HG03378 (cell line): ENCODE measurements at regions not wholly inside any gene's neighbourhood (a gene's known extent, or its start where the extent isn't known, plus 50 kb on each side); places are given as distances from the start of the nearest gene placed in this dataset.

Experiments used
- ATAC-seq: cut with Tn5 transposase; IDR thresholded peaks from one replicate; pipeline ENCODE4 v1.9.1; 2021; ENCODE audit warnings: mild to moderate bottlenecking, moderate library complexity; ENCODE audit not compliant: unreplicated experiment

- no peak for ATAC-seq
Observed at GRCh38 chr13:99717959-99718674, 216.8 kb downstream of the TM9SF2 start.

- ATAC-seq: no peak
Observed at GRCh38 chr13:99709134-99709533, 207.9 kb downstream of the TM9SF2 start.

DNA sequence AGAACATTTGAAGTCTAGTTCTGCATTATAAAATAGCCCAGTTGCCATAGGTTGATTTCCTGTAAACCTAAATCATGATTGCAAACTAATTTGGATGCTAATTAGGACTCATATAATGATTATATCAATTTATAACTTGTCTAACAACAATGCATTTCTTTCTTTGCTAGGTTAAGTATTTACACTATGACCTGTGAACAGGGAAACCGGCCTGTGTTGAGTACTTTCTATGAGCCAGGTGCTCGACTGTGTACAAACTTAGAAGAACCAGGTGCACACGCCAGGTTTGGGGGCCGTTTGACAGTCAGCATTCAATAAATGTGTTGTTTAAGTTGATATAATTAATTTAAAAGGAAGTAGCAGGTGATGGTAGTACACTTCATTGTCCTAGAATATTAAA is 203.1 kb downstream of the TM9SF2 start:
- ATAC-seq: no peak

- no peak for ATAC-seq
Observed at GRCh38 chr13:99703908-99704307, 202.6 kb downstream of the TM9SF2 start.

DNA sequence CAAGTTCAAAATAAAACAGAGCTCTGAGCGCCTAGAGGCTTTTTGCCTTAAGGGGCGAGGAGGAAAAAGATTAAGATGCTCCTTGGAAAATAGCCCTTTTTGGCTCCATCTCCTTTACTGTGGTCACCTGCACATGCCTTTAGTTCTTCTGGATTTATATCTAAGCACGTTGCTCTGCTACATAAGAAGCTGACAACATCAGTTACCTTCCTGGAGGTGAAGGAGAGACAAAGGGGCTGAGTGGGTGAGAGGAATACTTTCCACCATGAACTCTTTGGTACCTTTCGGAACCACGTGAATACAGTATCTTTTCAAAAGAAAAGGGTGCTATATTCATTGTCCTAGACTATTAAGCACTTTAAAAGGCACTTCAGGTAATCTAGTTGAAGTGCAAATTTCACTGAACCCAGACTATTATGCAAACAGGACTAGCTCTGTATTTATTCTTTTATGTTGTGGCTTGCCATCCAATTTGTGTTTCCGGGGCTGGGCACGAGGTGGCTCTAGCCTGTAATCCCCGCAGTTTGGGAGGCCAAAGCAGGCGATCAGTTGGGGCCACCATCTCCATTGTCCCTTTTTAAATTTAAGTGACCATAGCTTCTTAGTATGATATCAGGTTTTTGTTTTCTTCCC is 201.5 kb downstream of the TM9SF2 start:
- ATAC-seq: no peak

DNA sequence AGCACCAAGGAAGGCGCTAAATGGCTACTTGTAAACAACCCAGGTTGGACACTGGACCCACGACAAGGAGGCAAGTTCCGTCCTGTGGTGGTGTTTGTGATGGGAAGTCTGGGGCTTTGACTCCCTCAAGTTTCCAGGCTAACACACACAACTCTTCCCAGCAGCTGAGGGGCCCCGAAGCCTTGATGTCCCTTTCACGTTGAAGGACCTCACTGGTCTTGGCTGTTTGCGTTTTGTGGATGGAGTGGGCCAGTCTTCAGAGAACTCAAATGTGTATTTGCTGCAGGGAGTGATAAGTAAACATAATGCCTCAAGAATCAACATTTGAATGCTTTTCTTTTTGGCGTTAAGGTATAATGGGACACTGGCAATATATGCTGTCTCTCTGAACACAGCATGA is 199.2 kb downstream of the TM9SF2 start:
- no peak for ATAC-seq

GRCh38 chr13:99698816-99699099 is 197.5 kb downstream of the TM9SF2 start:
- no peak for ATAC-seq

GRCh38 chr13:99698010-99698815 is 196.9 kb downstream of the TM9SF2 start:
- ATAC-seq: no peak

GRCh38 chr13:99695857-99696256 is 194.6 kb downstream of the TM9SF2 start:
- no peak for ATAC-seq

DNA sequence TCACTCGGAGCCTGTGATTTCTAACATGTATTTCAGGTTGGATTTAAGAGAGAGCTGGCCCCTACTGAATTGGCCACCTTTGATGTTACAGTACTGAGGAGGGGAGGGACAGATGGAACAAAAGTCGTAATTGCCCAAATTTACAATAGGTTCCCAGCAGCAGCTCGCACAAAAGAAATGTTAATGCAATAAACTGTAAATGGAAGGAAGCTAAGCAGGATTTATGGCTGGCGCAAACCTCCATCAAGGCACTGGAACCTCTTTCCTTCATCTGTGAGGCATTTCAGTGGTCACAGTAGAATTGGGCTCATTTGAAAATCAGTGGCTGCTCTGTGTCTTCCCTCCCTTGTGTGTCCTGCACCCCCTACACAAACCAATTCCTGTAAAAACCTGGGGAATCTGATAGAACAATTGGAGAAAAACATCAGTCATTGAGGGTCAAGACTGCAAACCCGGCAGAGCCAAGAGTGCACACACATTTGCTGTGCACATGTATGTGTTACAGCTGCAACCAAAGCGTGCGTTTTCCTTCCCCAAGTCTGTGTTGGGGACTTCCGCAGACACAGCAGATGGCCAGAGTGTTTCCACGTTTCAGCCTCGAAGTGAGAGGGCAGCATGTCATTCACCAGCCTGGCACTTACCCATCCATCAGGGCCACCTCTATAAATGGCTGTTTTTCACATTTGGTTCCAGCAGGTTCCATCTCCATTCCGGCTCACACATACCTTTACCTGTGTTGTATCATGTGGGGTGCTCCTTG is 192.8 kb downstream of the TM9SF2 start:
- no peak for ATAC-seq

DNA sequence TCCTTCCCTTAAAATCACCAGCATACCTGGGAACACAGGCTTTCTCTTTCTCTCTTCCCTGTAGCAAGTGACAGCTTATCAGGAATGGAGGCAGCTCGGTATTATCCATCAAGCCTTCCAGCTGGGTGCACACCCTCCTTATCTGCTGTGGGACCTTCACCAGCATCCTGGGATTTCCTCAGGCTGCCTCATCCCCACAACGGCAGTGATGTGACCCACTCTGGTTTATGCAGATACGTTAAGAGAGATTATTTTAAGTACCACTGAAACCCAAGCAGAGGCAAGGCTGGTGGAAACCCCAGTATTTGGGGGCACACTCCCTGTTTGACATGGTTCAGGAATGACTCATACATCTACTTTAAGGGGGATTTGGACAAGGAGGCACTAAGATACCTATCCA is 192.1 kb downstream of the TM9SF2 start:
- ATAC-seq: no peak

DNA sequence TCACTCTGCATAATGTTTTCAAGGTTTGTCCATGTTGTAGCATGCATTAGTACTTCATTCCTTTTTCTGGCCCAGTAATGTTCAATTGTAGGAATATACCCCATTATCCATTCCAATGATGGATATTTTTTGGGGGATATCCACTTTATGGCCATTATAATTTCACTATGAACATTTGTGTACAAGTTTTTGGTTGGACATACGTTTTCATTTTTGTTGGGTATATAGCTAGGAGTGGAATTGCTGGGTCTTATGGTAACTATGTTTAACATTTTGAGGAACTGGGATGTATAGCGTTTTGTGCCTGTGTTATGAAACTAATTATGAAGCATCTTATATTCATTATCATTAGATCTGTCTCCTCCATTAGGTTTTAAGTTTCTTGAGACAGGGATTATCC is 191.6 kb downstream of the TM9SF2 start:
- no peak for ATAC-seq

GRCh38 chr13:99691552-99691951 is 190.3 kb downstream of the TM9SF2 start:
- ATAC-seq: no peak

DNA sequence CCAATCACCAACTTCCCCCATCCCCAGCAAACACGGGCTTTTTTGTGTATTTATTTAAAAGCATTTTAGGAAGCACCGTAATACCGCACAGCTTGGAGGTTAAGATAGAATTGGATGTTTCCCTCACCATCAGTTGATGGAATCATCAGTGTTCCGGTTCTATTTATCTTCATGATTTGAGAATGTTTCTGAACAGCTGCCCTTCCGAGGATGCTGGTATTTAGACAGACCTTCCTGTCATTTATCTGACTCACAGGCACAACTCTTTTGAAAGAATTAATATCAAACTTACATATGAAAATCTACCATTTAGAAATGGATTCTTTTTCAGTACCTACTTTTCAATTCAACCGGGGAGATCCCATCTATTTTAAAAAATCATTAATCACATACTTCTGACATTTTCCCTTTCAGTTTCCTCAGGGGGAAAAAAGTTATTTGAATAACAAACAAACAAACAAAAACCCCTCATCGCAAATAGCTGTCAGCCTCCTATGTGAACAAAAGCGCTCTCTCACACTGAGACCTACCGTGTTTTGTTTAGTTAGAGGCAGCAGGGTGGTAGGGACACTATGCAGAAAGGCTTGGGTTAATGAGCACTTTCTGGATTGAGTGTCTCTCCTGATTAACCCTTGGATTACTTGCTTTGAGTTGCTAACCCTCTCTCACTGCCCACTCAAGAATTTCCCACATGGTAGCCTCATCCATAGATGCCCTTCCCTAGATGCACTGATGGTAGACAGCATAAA is 189.3 kb downstream of the TM9SF2 start:
- ATAC-seq: no peak

DNA sequence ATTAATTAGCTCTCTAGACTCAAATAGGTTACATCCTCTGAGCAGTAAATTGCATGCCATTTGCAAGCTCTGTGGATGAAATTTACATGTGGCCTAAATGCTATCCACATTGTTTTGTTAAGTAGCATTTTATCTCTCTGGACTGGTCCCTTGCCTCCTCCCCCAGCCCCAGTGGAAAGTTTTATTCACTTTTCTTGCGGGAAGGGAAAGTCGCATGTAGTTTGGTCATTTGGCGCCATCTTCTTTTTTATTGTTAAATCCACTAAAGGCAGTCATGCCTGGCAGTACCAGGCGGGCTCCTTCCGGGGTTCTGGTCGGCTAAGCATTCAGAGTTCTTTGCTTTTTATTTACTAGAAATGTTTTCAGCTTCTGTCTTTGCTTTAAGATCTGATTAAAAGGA is 188.7 kb downstream of the TM9SF2 start:
- ATAC-seq: no peak

- no peak for ATAC-seq
Observed at GRCh38 chr13:99688776-99689175, 187.5 kb downstream of the TM9SF2 start.

DNA sequence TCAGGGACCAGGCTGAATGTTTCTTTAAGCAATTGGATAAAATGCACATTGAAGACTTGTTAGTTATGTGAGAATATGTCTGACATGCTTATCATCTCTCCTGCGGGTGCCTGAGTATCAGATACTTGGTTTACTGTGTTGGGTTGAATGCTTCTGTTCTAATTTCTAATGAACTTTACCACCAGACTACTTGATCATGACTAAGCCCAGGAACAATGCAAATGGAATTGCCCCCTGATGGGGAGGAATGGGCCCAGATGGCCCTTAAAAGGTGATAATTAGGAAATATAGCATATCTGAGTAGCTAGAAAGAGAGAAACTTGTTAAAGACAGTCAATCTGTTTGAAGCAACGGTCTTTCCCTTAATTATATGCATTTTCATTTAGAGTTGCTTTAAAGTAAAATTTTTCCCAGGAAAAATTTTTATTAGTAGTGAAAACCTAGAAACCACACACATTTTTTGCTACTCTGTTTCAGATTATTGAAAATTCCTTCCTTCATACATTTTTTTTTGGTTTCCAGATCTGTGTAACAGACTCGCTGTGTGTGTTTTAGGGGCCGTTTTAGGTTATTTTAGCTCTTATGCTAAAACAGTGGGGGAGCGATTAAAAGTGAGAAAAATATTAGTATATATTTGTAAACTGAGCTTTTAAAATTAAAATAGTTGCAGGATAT is 186.6 kb downstream of the TM9SF2 start:
- ATAC-seq: no peak

GRCh38 chr13:99686944-99687411 is 185.7 kb downstream of the TM9SF2 start:
- no peak for ATAC-seq

GRCh38 chr13:99686157-99686572 is 184.9 kb downstream of the TM9SF2 start:
- ATAC-seq: no peak

GRCh38 chr13:99681695-99682094 is 180.4 kb downstream of the TM9SF2 start:
- no peak for ATAC-seq
